H9 (cell line): ENCODE measurements at regions not wholly inside any gene's neighbourhood (a gene's known extent, or its start where the extent isn't known, plus 50 kb on each side); places are given as distances from the start of the nearest gene placed in this dataset.

Experiments
- DNase-seq: peaks from one replicate; pipeline ENCODE4 v3.0.0-alpha.2; 2017
- H2AFZ ChIP-seq: one replicate; pipeline ENCODE4 v1.6.1; 2013; ENCODE audit warnings: mild to moderate bottlenecking, low read length, control low read depth, moderate library complexity
- H2AK5ac ChIP-seq: 2 replicates; pipeline ENCODE4 v1.6.1; 2013; ENCODE audit warnings: low read length, control low read depth, mixed read lengths; ENCODE audit not compliant: insufficient read length
- H2BK120ac ChIP-seq: one replicate; pipeline ENCODE4 v1.6.1; 2013; ENCODE audit warnings: low read depth, mild to moderate bottlenecking, low read length, control low read depth, inconsistent platforms; ENCODE audit not compliant: poor library complexity, severe bottlenecking
- H2BK12ac ChIP-seq: 2 replicates; pipeline ENCODE4 v1.6.1; 2013; ENCODE audit warnings: low read length, control low read depth, mixed read lengths, low read depth; ENCODE audit not compliant: insufficient read length
- H2BK15ac ChIP-seq: 2 replicates; pipeline ENCODE4 v1.6.1; 2013; ENCODE audit warnings: low read depth, low read length, control low read depth
- H2BK20ac ChIP-seq: one replicate; pipeline ENCODE4 v1.6.1; 2013; ENCODE audit warnings: low read depth, mild to moderate bottlenecking, low read length, control low read depth, inconsistent platforms; ENCODE audit not compliant: poor library complexity, severe bottlenecking
- H2BK5ac ChIP-seq: 2 replicates; pipeline ENCODE4 v1.6.1; 2013; ENCODE audit warnings: low read length, control low read depth, mixed read lengths; ENCODE audit not compliant: insufficient read length
- H3K14ac ChIP-seq: 2 replicates; pipeline ENCODE4 v1.6.1; 2013; ENCODE audit warnings: low read length, control low read depth; ENCODE audit not compliant: insufficient read depth
- H3K18ac ChIP-seq: 2 replicates; pipeline ENCODE4 v1.6.1; 2013; ENCODE audit warnings: low read depth, mild to moderate bottlenecking, mixed read lengths, low read length, control low read depth; ENCODE audit not compliant: insufficient read length
- H3K23ac ChIP-seq: 2 replicates; pipeline ENCODE4 v1.6.1; 2013; ENCODE audit warnings: low read length, control low read depth, mixed read lengths, low read depth; ENCODE audit not compliant: insufficient read length
- H3K23me2 ChIP-seq: 2 replicates; pipeline ENCODE4 v1.6.1; 2013; ENCODE audit warnings: low read depth, mild to moderate bottlenecking, mixed read lengths, low read length, control low read depth; ENCODE audit not compliant: insufficient read length, poor library complexity, severe bottlenecking
- H3K27ac ChIP-seq: 2 replicates; pipeline ENCODE4 v1.5.1; 2013; ENCODE audit warnings: low read length, control low read depth, mixed read lengths, low read depth; ENCODE audit not compliant: insufficient read length
- H3K27me3 ChIP-seq: 2 replicates; pipeline ENCODE4 v1.6.1; 2013; ENCODE audit warnings: low read length, control low read depth, inconsistent platforms; ENCODE audit not compliant: insufficient read depth
- H3K4ac ChIP-seq: 2 replicates; pipeline ENCODE4 v1.6.1; 2013; ENCODE audit warnings: low read depth, mild to moderate bottlenecking, control low read depth, inconsistent platforms, low read length, moderate library complexity
- H3K4me1 ChIP-seq: 2 replicates; pipeline ENCODE4 v1.6.1; 2013; ENCODE audit warnings: low read length, control low read depth, inconsistent platforms; ENCODE audit not compliant: insufficient read depth
- H3K4me2 ChIP-seq: 2 replicates; pipeline ENCODE4 v1.6.1; 2013; ENCODE audit warnings: low read length, control low read depth, mixed read lengths; ENCODE audit not compliant: insufficient read length, insufficient read depth
- H3K56ac ChIP-seq: 2 replicates; pipeline ENCODE4 v1.6.1; 2013; ENCODE audit warnings: low read depth, mild to moderate bottlenecking, mixed read lengths, low read length, control low read depth; ENCODE audit not compliant: insufficient read length
- H3K79me1 ChIP-seq: 2 replicates; pipeline ENCODE4 v1.6.1; 2013; ENCODE audit warnings: low read depth, mild to moderate bottlenecking, moderate library complexity, low read length, control low read depth, inconsistent platforms; ENCODE audit not compliant: insufficient read depth, poor library complexity, severe bottlenecking
- H3K79me2 ChIP-seq: 2 replicates; pipeline ENCODE4 v1.6.1; 2013; ENCODE audit warnings: low read length, control low read depth, inconsistent platforms; ENCODE audit not compliant: insufficient read depth
- H3K9ac ChIP-seq: 2 replicates; pipeline ENCODE4 v1.6.1; 2013; ENCODE audit warnings: low read length, control low read depth, mixed read lengths; ENCODE audit not compliant: insufficient read length; ENCODE audit errors: extremely low read depth
- H3K9me3 ChIP-seq: one replicate; pipeline ENCODE4 v1.6.1; 2013; ENCODE audit warnings: low read depth, low read length, inconsistent platforms; ENCODE audit not compliant: control insufficient read depth
- H3T11ph ChIP-seq: one replicate; pipeline ENCODE4 v1.6.1; 2013; ENCODE audit warnings: mild to moderate bottlenecking, low read length, control low read depth, inconsistent platforms
- H4K20me1 ChIP-seq: one replicate; pipeline ENCODE4 v1.6.1; 2013; ENCODE audit not compliant: control insufficient read depth, insufficient read length, insufficient read depth
- H4K5ac ChIP-seq: 2 replicates; pipeline ENCODE4 v1.6.1; 2013; ENCODE audit warnings: low read depth, mild to moderate bottlenecking, mixed read lengths, low read length, control low read depth; ENCODE audit not compliant: insufficient read length
- H4K8ac ChIP-seq: replicated peaks from 2 replicates; pipeline ENCODE4 v1.6.1; 2013; ENCODE audit warnings: low read length, control low read depth, mixed read lengths, low read depth; ENCODE audit not compliant: insufficient read length
- H4K91ac ChIP-seq: 2 replicates; pipeline ENCODE4 v1.6.1; 2013; ENCODE audit warnings: low read depth, mild to moderate bottlenecking, moderate library complexity, mixed read lengths, low read length, control low read depth; ENCODE audit not compliant: insufficient read length
- H3K27ac Mint-ChIP-seq, 3 experiments: 2 replicates in 2 of 3; 3 replicates in 1 of 3; pipeline ENCODE4 v1.8.0; 2020 to 2021; ENCODE audit warnings: mixed read lengths in 3 of 3, mild to moderate bottlenecking in 1 of 3, moderate library complexity in 1 of 3
- H3K27me3 Mint-ChIP-seq: 2 replicates; pipeline ENCODE4 v1.8.0; 2021; ENCODE audit warnings: low read depth, mild to moderate bottlenecking, moderate library complexity, mixed read lengths
- H3K36me3 Mint-ChIP-seq, 3 experiments: 2 replicates in 2 of 3; 3 replicates in 1 of 3; pipeline ENCODE4 v1.8.0; 2020 to 2021; ENCODE audit warnings: low read depth in 3 of 3, mixed read lengths in 3 of 3; ENCODE audit not compliant: insufficient read depth in 1 of 3
- H3K4me1 Mint-ChIP-seq, 2 experiments: 2 replicates each; pipeline ENCODE4 v1.8.0; 2020; ENCODE audit warnings: mixed read lengths in 2 of 2
- H3K4me3 Mint-ChIP-seq, 2 experiments: 2 replicates in 1 of 2; 3 replicates in 1 of 2; pipeline ENCODE4 v1.8.0; 2020 to 2021; ENCODE audit warnings: mild to moderate bottlenecking in 2 of 2, mixed read lengths in 2 of 2, moderate library complexity in 1 of 2
- H3K9me3 Mint-ChIP-seq, 2 experiments: 2 replicates in 1 of 2; 3 replicates in 1 of 2; pipeline ENCODE4 v1.8.0; 2020; ENCODE audit warnings: mild to moderate bottlenecking in 2 of 2, mixed read lengths in 2 of 2, moderate library complexity in 1 of 2
- CTCF ChIP-seq: fragments of 200-600 bp; sonication (generic); conservative IDR thresholded peaks from 3 replicates; pipeline ENCODE4 v1.8.0; 2021; ENCODE audit warnings: antibody characterized with exemption, mild to moderate bottlenecking
- WGBS: extraction: QIAGEN DNeasy Blood & Tissue Kit; methylation state at CpG from one replicate; pipeline ENCODE4 v1.1.7; 2013; ENCODE audit warnings: missing lambda C conversion rate, low lambda C conversion rate, mixed read lengths; ENCODE audit not compliant: insufficient read length; ENCODE audit errors: extremely low coverage; 5-methylcytosine and 5-hydroxymethylcytosine counted together

GRCh38 chr10:56551037-56551436 is 190.0 kb upstream of the ZWINT start:
- Histone ChIP-seq H2BK5ac (no peak overlapping the region), H3K23me2 (no peaks in the 10 kb centered on the region), H3K79me1 (no peaks in the 10 kb centered on the region), H4K20me1 (no peaks in the 10 kb centered on the region), H3K14ac (no peak overlapping the region), H3K79me2 (no peaks in the 10 kb centered on the region), H3K4ac (no peak overlapping the region), H3K27me3 (no peaks in the 10 kb centered on the region), H3K4me2 (no peak overlapping the region), H4K5ac (no peak overlapping the region), H2BK120ac (no peak overlapping the region), H3T11ph (no peak overlapping the region), H3K27ac (no peak overlapping the region), H4K91ac (no peak overlapping the region), H3K4me1 (no peaks in the 10 kb centered on the region), H3K9ac (no peak overlapping the region), H2AFZ (no peak overlapping the region), H3K18ac (no peak overlapping the region), H3K23ac (no peak overlapping the region), H4K8ac (no peak overlapping the region), H2AK5ac (no peak overlapping the region), H3K9me3 (no peaks in the 10 kb centered on the region), H2BK15ac (no peak overlapping the region), H2BK12ac (no peak overlapping the region), H2BK20ac (no peak overlapping the region), H3K56ac (no peak overlapping the region)
- Mint-ChIP-seq H3K27me3 (no peaks in the 10 kb centered on the region), H3K27ac (no peak overlapping the region), H3K4me3 (no peak overlapping the region), H3K9me3 (peaks cover 2 to 5% of the 10 kb centered on the region in 2 experiments; a peak in 3 of 5 replicates), H3K36me3 (no peaks in the 10 kb centered on the region), H3K4me1 (no peaks in the 10 kb centered on the region)
- no peak for DNase-seq
- no peak for TF ChIP-seq CTCF
- no CpG with 5 or more reads among the region's 9 CpGs for WGBS
